GM10248 (cell line): ENCODE measurements at regions not wholly inside any gene's neighbourhood (a gene's known extent, or its start where the extent isn't known, plus 50 kb on each side); places are given as distances from the start of the nearest gene placed in this dataset.

Source experiments
- CTCF ChIA-PET: fragments of 300-600 bp; sonication (Branson Sonifier 250); formaldehyde crosslinking; extraction: SDS; loops from one replicate; lab custom pipeline; 2021; ENCODE audit warnings: antibody characterized with exemption; lab: Yijun Ruan, JAX
- POLR2A ChIA-PET: fragments of 350-650 bp; sonication (Branson Sonifier 250); formaldehyde crosslinking; extraction: SDS; loops from one replicate; lab custom pipeline; 2020; ENCODE audit warnings: antibody characterized with exemption; lab: Yijun Ruan, JAX
- DNase-seq: peaks from one replicate; pipeline ENCODE4 v3.0.0; 2012; ENCODE audit errors: extremely low spot score
- TF ChIP-seq, protein P1 (sequence below): IDR thresholded peaks from 2 replicates; pipeline ENCODE4 v1.5.1; 2012; ENCODE audit warnings: mild to moderate bottlenecking, low read depth; ENCODE audit errors: extremely low read depth, missing control alignments, control extremely low read depth

DNA sequence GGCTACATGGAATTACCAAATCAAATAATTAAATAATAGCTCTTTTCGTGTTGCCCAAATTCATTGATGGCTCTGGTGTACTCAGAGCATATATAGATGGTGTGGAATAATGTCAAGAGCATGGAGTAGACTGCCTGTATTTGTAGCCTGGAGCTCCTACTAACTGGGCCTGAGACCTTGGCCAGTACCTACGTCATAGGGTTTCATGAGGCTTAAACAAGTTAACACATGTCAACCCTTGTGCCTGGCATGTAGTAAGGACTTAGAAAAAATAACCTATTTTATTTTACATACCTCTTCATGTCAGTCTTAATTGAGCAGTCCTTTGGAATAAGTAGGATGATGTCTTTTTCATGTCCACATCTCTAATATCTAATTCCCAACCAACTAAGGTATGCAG is 223.7 kb upstream of the DPH6 start:
- TF ChIP-seq, protein P1, sequence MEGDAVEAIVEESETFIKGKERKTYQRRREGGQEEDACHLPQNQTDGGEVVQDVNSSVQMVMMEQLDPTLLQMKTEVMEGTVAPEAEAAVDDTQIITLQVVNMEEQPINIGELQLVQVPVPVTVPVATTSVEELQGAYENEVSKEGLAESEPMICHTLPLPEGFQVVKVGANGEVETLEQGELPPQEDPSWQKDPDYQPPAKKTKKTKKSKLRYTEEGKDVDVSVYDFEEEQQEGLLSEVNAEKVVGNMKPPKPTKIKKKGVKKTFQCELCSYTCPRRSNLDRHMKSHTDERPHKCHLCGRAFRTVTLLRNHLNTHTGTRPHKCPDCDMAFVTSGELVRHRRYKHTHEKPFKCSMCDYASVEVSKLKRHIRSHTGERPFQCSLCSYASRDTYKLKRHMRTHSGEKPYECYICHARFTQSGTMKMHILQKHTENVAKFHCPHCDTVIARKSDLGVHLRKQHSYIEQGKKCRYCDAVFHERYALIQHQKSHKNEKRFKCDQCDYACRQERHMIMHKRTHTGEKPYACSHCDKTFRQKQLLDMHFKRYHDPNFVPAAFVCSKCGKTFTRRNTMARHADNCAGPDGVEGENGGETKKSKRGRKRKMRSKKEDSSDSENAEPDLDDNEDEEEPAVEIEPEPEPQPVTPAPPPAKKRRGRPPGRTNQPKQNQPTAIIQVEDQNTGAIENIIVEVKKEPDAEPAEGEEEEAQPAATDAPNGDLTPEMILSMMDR: no peak
- CTCF ChIA-PET: interaction anchor here (1.2 to 1.4 kb wide), 2 partner anchors 18 to 35 kb away, joined by 3 read pairs; no protein-coding TSS in a partner anchor
- DNase-seq: no peak
- POLR2A ChIA-PET: no interaction called here

DNA sequence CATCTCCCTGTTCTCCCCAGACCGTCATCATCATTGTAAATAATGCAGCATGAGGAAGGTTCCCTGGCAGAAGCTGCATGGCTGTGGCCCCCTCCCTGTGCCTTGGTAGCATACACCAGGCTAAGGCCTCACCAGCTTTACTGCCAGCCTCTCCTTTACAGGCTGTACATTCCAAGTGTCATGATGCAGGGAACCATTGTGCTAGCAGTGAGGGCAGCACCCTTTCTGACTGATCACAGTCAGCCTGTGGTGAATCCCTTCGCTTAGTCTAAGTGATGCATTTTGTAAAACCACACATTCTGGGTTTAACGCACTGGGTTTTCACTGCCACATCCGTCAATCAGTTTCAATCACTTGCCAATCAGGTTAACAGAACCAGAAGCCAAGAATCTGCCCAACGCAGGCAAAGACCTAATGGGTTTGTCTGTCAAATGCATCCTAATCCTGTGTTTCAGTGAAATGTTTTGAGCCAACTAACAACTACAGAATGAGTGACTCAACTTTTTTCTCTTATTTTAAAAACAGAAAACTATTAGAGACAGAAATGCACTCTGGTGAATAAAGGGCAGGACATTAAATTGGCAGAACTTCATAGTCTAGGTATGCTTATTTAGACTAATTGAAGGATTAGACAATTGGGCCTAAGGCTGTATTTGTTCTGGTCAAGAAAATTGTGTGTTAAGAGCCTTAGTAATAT is 225.9 kb upstream of the DPH6 start:
- no peak for DNase-seq
- ChIA-PET CTCF (interaction anchor here (1.8 kb wide), 1 partner anchor 21 kb away, joined by 11 read pairs; no protein-coding TSS in a partner anchor), POLR2A (no interaction called here)
- TF ChIP-seq, protein P1: no peak

DNA sequence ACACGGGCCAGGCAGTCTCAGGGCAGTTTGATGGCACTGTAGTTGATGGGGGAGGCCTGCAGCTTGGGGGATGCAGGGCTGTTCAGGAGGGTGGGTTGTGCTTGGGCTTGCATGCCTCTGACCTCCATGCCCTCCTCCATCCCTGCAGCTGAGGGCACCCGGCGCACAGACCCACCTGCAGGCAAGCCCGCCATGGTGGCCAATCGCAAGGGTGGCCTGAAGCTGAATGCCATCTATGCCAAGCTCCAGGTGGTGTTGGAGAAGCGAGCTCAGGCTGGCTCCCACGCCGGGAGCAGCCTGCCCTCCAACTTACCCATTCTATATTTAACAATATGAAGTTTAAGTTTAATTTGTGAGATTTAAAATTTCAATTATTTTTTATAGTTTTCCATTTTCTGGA is 228.7 kb upstream of the DPH6 start:
- ChIA-PET CTCF (no interaction called here), POLR2A (no interaction called here)
- TF ChIP-seq, protein P1: no peak

DNA sequence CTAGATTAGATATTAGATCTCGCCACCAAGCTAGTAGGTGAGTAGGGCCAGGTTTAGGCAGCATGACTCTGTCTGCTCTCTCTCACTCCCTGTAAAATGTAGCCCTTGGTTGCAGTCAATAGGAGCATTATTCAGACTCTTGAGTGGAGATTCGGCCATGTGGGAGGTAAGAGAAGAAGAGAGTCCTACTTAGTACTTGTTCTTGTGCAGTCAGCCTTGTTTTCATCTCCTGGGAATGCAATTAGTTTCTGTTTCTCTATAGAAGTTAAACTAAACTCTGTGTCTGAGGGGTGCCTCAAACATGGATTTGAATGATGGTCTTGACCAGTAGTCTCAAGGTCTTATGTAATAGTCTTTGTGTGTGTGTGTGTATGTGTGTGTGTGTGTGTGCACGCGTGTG is 229.5 kb upstream of the DPH6 start:
- no peak for DNase-seq
- ChIA-PET CTCF (no interaction called here), POLR2A (no interaction called here)
- TF ChIP-seq, protein P1: no peak

More for the DNA sequence above, 228.7 kb upstream of the DPH6 start:
- no peak for DNase-seq

DNA sequence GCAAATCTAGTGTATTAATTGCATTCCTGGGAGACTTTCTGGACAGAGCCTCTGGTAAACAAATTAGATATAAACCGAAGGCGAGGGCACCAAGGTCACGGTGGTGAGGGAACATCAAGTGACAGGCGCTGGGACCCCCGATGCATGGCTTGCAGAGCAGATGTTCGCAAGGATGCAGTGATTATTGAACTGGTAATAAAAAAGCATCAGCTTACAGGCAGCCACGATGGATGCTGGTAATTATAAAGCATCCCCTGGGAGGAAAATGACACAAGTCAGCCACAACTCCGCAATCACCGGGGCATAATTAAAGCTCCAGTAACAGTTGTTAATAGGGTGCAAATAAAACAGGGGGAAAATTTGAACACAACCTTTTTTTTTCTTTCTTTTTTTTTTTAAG is 231.1 kb upstream of the DPH6 start:
- DNase-seq: no peak
- TF ChIP-seq, protein P1: no peak
- CTCF ChIA-PET: interaction anchor here (0.8 to 1.5 kb wide), 2 partner anchors 18 to 25 kb away, joined by 3 to 5 read pairs; no protein-coding TSS in a partner anchor
- POLR2A ChIA-PET: no interaction called here

DNA sequence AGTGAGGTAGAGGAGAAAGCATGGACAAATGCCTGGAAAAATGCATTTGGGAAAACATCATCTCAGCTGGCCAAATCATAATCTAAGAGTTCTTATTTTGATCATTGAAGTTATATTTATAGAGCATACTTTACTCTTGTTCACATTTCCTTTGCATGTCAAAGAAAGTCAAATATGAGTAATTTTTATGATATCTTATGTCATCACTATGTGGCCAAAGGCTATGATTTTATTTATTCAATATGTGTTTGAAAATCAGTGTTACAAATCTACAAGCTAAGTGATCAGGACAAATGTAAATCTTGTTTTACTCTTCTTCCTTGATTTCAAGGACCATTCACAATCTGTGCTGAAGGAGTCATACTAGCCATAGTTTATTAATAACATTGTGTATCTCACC is 237.2 kb upstream of the DPH6 start:
- no peak for DNase-seq
- TF ChIP-seq, protein P1: no peak
- POLR2A ChIA-PET: no interaction called here
- CTCF ChIA-PET: no interaction called here
